ENCODE measurements at regions not wholly inside any gene's neighbourhood (a gene's known extent, or its start where the extent isn't known, plus 50 kb on each side); places are given as distances from the start of the nearest gene placed in this dataset.

- no peak overlapping the region for H3K4me2 ChIP-seq (ENCODE audit: low read length)
- H3F3A ChIP-seq (ENCODE audit: insufficient read depth, low read length): no peaks in the 10 kb centered on the region
- TF ChIP-seq CTCF (IDR thresholded peaks at IDR 0.05; ENCODE audit: low read length) (no peak), EZH2 (IDR thresholded peaks at IDR 0.05; ENCODE audit: borderline replicate concordance, low read length) (no peak)
- no peaks in the 10 kb centered on the region for H3K36me3 ChIP-seq (ENCODE audit: insufficient read depth, low read length)
- H4K20me1 ChIP-seq (ENCODE audit: insufficient read depth, low read length): no peaks in the 10 kb centered on the region
- no peak overlapping the region for H3K9ac ChIP-seq (ENCODE audit: low read length)
- no peaks in the 10 kb centered on the region for H3K79me2 ChIP-seq (ENCODE audit: insufficient read depth, low read length)
- no peaks in the 10 kb centered on the region for H3K4me1 ChIP-seq (ENCODE audit: insufficient read depth, low read length, severe bottlenecking)
- no peaks in the 10 kb centered on the region for H3K9me2 ChIP-seq (ENCODE audit: low read depth, low read length)
- no peak overlapping the region for H3K4me3 ChIP-seq (ENCODE audit: low read depth, low read length, poor library complexity, severe bottlenecking)
- H3K9me3 ChIP-seq (ENCODE audit: low read length): no peaks in the 10 kb centered on the region
- no peaks in the 10 kb centered on the region for H3K27me3 ChIP-seq (ENCODE audit: insufficient read depth, low read length)
- H3K27ac ChIP-seq (ENCODE audit: low read depth, low read length, poor library complexity, severe bottlenecking): no peak overlapping the region
- H2AFZ ChIP-seq (ENCODE audit: low read length): no peak overlapping the region
Measured at GRCh38 chr5:101370181-101370580, 467.1 kb upstream of the ST8SIA4 start.

GRCh38 chr5:101364469-101364868, 461.4 kb upstream of the ST8SIA4 start:
- no peaks in the 10 kb centered on the region for H3K9me3 ChIP-seq (ENCODE audit: low read length)
- H3F3A ChIP-seq (ENCODE audit: insufficient read depth, low read length): no peaks in the 10 kb centered on the region
- no peak overlapping the region for H3K27ac ChIP-seq (ENCODE audit: low read depth, low read length, poor library complexity, severe bottlenecking)
- no peaks in the 10 kb centered on the region for H4K20me1 ChIP-seq (ENCODE audit: insufficient read depth, low read length)
- H3K4me2 ChIP-seq (ENCODE audit: low read length): no peak overlapping the region
- no peaks in the 10 kb centered on the region for H3K9me2 ChIP-seq (ENCODE audit: low read depth, low read length)
- H3K9ac ChIP-seq (ENCODE audit: low read length): no peak overlapping the region
- no peak overlapping the region for H3K4me3 ChIP-seq (ENCODE audit: low read depth, low read length, poor library complexity, severe bottlenecking)
- TF ChIP-seq CTCF (IDR thresholded peaks at IDR 0.05; ENCODE audit: low read length) (no peak), EZH2 (IDR thresholded peaks at IDR 0.05; ENCODE audit: borderline replicate concordance, low read length) (no peak)
- H2AFZ ChIP-seq (ENCODE audit: low read length): no peak overlapping the region
- no peaks in the 10 kb centered on the region for H3K4me1 ChIP-seq (ENCODE audit: insufficient read depth, low read length, severe bottlenecking)
- H3K36me3 ChIP-seq (ENCODE audit: insufficient read depth, low read length): no peaks in the 10 kb centered on the region
- no peaks in the 10 kb centered on the region for H3K79me2 ChIP-seq (ENCODE audit: insufficient read depth, low read length)
- no peaks in the 10 kb centered on the region for H3K27me3 ChIP-seq (ENCODE audit: insufficient read depth, low read length)

GRCh38 chr5:101362067-101362466, 459.0 kb upstream of the ST8SIA4 start:
- Histone ChIP-seq H3K4me2 (ENCODE audit: low read length) (no peak overlapping the region), H3K79me2 (ENCODE audit: insufficient read depth, low read length) (no peaks in the 10 kb centered on the region), H3K9me2 (ENCODE audit: low read depth, low read length) (no peaks in the 10 kb centered on the region), H3K27me3 (ENCODE audit: insufficient read depth, low read length) (no peaks in the 10 kb centered on the region), H3K36me3 (ENCODE audit: insufficient read depth, low read length) (no peaks in the 10 kb centered on the region), H3F3A (ENCODE audit: insufficient read depth, low read length) (no peaks in the 10 kb centered on the region), H3K4me3 (ENCODE audit: low read depth, low read length, poor library complexity, severe bottlenecking) (no peak overlapping the region), H2AFZ (ENCODE audit: low read length) (no peak overlapping the region), H4K20me1 (ENCODE audit: insufficient read depth, low read length) (no peaks in the 10 kb centered on the region), H3K27ac (ENCODE audit: low read depth, low read length, poor library complexity, severe bottlenecking) (no peak overlapping the region), H3K4me1 (ENCODE audit: insufficient read depth, low read length, severe bottlenecking) (no peaks in the 10 kb centered on the region), H3K9me3 (ENCODE audit: low read length) (no peaks in the 10 kb centered on the region), H3K9ac (ENCODE audit: low read length) (no peak overlapping the region)
- no peak for TF ChIP-seq EZH2 (IDR thresholded peaks at IDR 0.05; ENCODE audit: borderline replicate concordance, low read length)
- TF ChIP-seq CTCF (IDR thresholded peaks at IDR 0.05; ENCODE audit: low read length): no peak
